ENCODE measurements at regions not wholly inside any gene's neighbourhood (a gene's known extent, or its start where the extent isn't known, plus 50 kb on each side); places are given as distances from the start of the nearest gene placed in this dataset.
A peak's percentile ranks its signal among the peaks of the same experiment; 100 is the strongest.

GRCh38 chr17:77465358-77466041 lies 324.7 kb downstream of the SEC14L1 start:
- DNase-seq: no peak

GRCh38 chr17:77466140-77466539 lies 325.4 kb downstream of the SEC14L1 start:
- DNase-seq: no peak

- DNase-seq: no peak
Measured at GRCh38 chr17:77466596-77467223, 325.9 kb downstream of the SEC14L1 start.

- no peak for DNase-seq
Measured at GRCh38 chr17:77467521-77467920, 326.8 kb downstream of the SEC14L1 start.

GRCh38 chr17:77468897-77469296 lies 328.1 kb downstream of the SEC14L1 start:
- DNase-seq: no peak

GRCh38 chr17:77470330-77470786 lies 329.6 kb downstream of the SEC14L1 start:
- no peak for DNase-seq

GRCh38 chr17:77470800-77471733 lies 330.3 kb downstream of the SEC14L1 start:
- no peak for DNase-seq

- DNase-seq: peak; percentile 48
Measured at GRCh38 chr17:77471984-77472461, 331.3 kb downstream of the SEC14L1 start.

GRCh38 chr17:77472468-77473310 lies 331.9 kb downstream of the SEC14L1 start:
- DNase-seq: no peak

GRCh38 chr17:77473615-77474226 lies 333.0 kb downstream of the SEC14L1 start:
- no peak for DNase-seq

GRCh38 chr17:77474292-77474988 lies 333.7 kb downstream of the SEC14L1 start:
- no peak for DNase-seq

GRCh38 chr17:77475016-77475976 lies 334.5 kb downstream of the SEC14L1 start:
- peak; percentile 56 for DNase-seq

GRCh38 chr17:77476006-77476405 lies 335.2 kb downstream of the SEC14L1 start:
- no peak for DNase-seq

GRCh38 chr17:77476498-77476897 lies 335.7 kb downstream of the SEC14L1 start:
- no peak for DNase-seq

GRCh38 chr17:77476931-77477805 lies 336.4 kb downstream of the SEC14L1 start:
- no peak for DNase-seq

- DNase-seq: no peak
Measured at GRCh38 chr17:77478281-77478680, 337.5 kb downstream of the SEC14L1 start.

- DNase-seq: no peak
Measured at GRCh38 chr17:77478899-77479298, 338.1 kb downstream of the SEC14L1 start.

- no peak for DNase-seq
Measured at GRCh38 chr17:77479372-77480198, 338.8 kb downstream of the SEC14L1 start.
